IMR-90 (cell line): ENCODE measurements at regions not wholly inside any gene's neighbourhood (a gene's known extent, or its start where the extent isn't known, plus 50 kb on each side); places are given as distances from the start of the nearest gene placed in this dataset.

Experiments
- ATAC-seq: fragments of 200-7000 bp; cut with Tn5 transposase; 2 replicates; pipeline ENCODE4 v1.9.1; 2020; ENCODE audit warnings: low read depth, mild to moderate bottlenecking, moderate library complexity
- BruUV-seq: library from RNA; stranded (reverse); fragments of 400-500 nt; replicated peaks from 2 replicates; lab custom pipeline; 2021; lab: Mats Ljungman, UMichigan
- CTCF ChIA-PET: fragments of 300-600 bp; formaldehyde crosslinking; extraction: SDS; loops from one replicate; lab custom pipeline; 2021; ENCODE audit warnings: antibody characterized with exemption; lab: Yijun Ruan, JAX
- POLR2A ChIA-PET: fragments of 300-600 bp; sonication (Branson Sonifier 250); formaldehyde crosslinking; loops from one replicate; lab custom pipeline; 2022; ENCODE audit warnings: antibody characterized with exemption; ENCODE audit not compliant: unreplicated experiment; lab: Charles Lee
- DNase-seq: peaks from one replicate; pipeline ENCODE4 v3.0.0; 2013
- H2AFZ ChIP-seq: replicated peaks from 2 replicates; pipeline ENCODE3; 2013; ENCODE audit warnings: low read length, mild to moderate bottlenecking; ENCODE audit not compliant: poor library complexity
- H2AK5ac ChIP-seq: 2 replicates; pipeline ENCODE4 v1.6.1; 2013; ENCODE audit warnings: low read depth, low read length, inconsistent platforms
- H2AK9ac ChIP-seq: replicated peaks from 2 replicates; pipeline ENCODE3; 2013; ENCODE audit warnings: mild to moderate bottlenecking, low read depth, low read length, moderate library complexity; ENCODE audit not compliant: poor library complexity
- H2BK120ac ChIP-seq: 2 replicates; pipeline ENCODE4 v1.6.1; 2013; ENCODE audit warnings: low read depth, low read length, inconsistent platforms
- H2BK15ac ChIP-seq: 3 replicates; pipeline ENCODE4 v1.6.1; 2013; ENCODE audit warnings: low read depth, low read length, inconsistent platforms
- H2BK20ac ChIP-seq: 2 replicates; pipeline ENCODE4 v1.6.1; 2013; ENCODE audit warnings: low read depth, mild to moderate bottlenecking, inconsistent platforms, low read length, moderate library complexity
- H2BK5ac ChIP-seq: 2 replicates; pipeline ENCODE4 v1.6.1; 2013; ENCODE audit warnings: mild to moderate bottlenecking, low read depth, low read length, inconsistent platforms; ENCODE audit not compliant: poor library complexity, severe bottlenecking
- H3K14ac ChIP-seq: replicated peaks from 2 replicates; pipeline ENCODE4 v1.6.1; 2013; ENCODE audit warnings: low read depth, low read length, inconsistent platforms
- H3K18ac ChIP-seq: 2 replicates; pipeline ENCODE4 v1.6.1; 2013; ENCODE audit warnings: low read depth, low read length, control low read depth
- H3K23ac ChIP-seq: 2 replicates; pipeline ENCODE4 v1.6.1; 2013; ENCODE audit warnings: low read depth, low read length, inconsistent platforms
- H3K27ac ChIP-seq: 2 replicates; pipeline ENCODE4 v1.5.1; 2013; ENCODE audit warnings: mild to moderate bottlenecking, control low read depth, low read length; ENCODE audit not compliant: insufficient read depth
- H3K27me3 ChIP-seq: 2 replicates; pipeline ENCODE4 v1.6.1; 2013; ENCODE audit warnings: low read length; ENCODE audit not compliant: control insufficient read depth, insufficient read depth
- H3K36me3 ChIP-seq: 2 replicates; pipeline ENCODE4 v1.6.1; 2013; ENCODE audit warnings: low read length, mixed read lengths; ENCODE audit not compliant: control insufficient read depth, insufficient read depth
- H3K4ac ChIP-seq: 2 replicates; pipeline ENCODE4 v1.6.1; 2013; ENCODE audit warnings: low read depth, low read length, inconsistent platforms
- H3K4me1 ChIP-seq: 2 replicates; pipeline ENCODE4 v1.6.1; 2013; ENCODE audit warnings: low read length, mixed read lengths; ENCODE audit not compliant: control insufficient read depth, insufficient read depth
- H3K4me2 ChIP-seq: 2 replicates; pipeline ENCODE4 v1.6.1; 2013; ENCODE audit warnings: low read depth, mild to moderate bottlenecking, control low read depth, low read length, moderate library complexity
- H3K4me3 ChIP-seq: 2 replicates; pipeline ENCODE4 v1.5.1; 2013; ENCODE audit warnings: low read depth, mild to moderate bottlenecking, control low read depth, low read length, moderate library complexity; ENCODE audit not compliant: insufficient read depth
- H3K56ac ChIP-seq: 2 replicates; pipeline ENCODE4 v1.6.1; 2013; ENCODE audit warnings: low read length, inconsistent platforms; ENCODE audit not compliant: insufficient read depth; ENCODE audit errors: extremely low read depth
- H3K79me1 ChIP-seq, 2 experiments: 2 replicates each; pipeline ENCODE4 v1.6.1; 2013; ENCODE audit warnings: low read length in 2 of 2, inconsistent platforms in 1 of 2, low read depth in 1 of 2
- H3K9ac ChIP-seq: 2 replicates; pipeline ENCODE4 v1.6.1; 2013; ENCODE audit warnings: low read depth, low read length, control low read depth
- H3K9me1 ChIP-seq: 2 replicates; pipeline ENCODE4 v1.6.1; 2013; ENCODE audit warnings: low read length, inconsistent platforms; ENCODE audit not compliant: insufficient read depth
- H3K9me3 ChIP-seq: 2 replicates; pipeline ENCODE4 v1.6.1; 2013; ENCODE audit warnings: low read length; ENCODE audit not compliant: control insufficient read depth, insufficient read depth
- H4K20me1 ChIP-seq: 2 replicates; pipeline ENCODE4 v1.6.1; 2013; ENCODE audit warnings: low read length, inconsistent platforms; ENCODE audit not compliant: insufficient read depth
- H4K5ac ChIP-seq: 2 replicates; pipeline ENCODE4 v1.6.1; 2013; ENCODE audit warnings: mild to moderate bottlenecking, low read depth, low read length, control low read depth
- H4K8ac ChIP-seq, 2 experiments: 2 replicates each; pipeline ENCODE4 v1.6.1; 2013; ENCODE audit warnings: low read depth in 2 of 2, low read length in 2 of 2, control low read depth in 1 of 2, inconsistent platforms in 1 of 2
- H4K91ac ChIP-seq: 2 replicates; pipeline ENCODE4 v1.6.1; 2013; ENCODE audit warnings: low read depth, low read length, inconsistent platforms; ENCODE audit not compliant: insufficient read depth
- CEBPB ChIP-seq: IDR thresholded peaks from 2 replicates; pipeline ENCODE4 v1.6.1; 2012; ENCODE audit warnings: low read depth, low read length, improper control_type of control experiment
- CHD1 ChIP-seq: IDR thresholded peaks from 2 replicates; pipeline ENCODE4 v1.6.1; 2012; ENCODE audit warnings: low read depth, low read length, improper control_type of control experiment
- ELK1 ChIP-seq: fragments of 150-350 bp; IDR thresholded peaks from 2 replicates; pipeline ENCODE4 v1.6.1; 2016; ENCODE audit warnings: low read depth, mild to moderate bottlenecking, low read length, moderate library complexity, borderline replicate concordance
- FOS ChIP-seq: fragments of 150-350 bp; IDR thresholded peaks from 2 replicates; pipeline ENCODE4 v1.6.1; 2016; ENCODE audit warnings: low read depth, low read length
- MAFK ChIP-seq: IDR thresholded peaks from 2 replicates; pipeline ENCODE4 v1.6.1; 2012; ENCODE audit warnings: low read depth, low read length, improper control_type of control experiment
- MAZ ChIP-seq: IDR thresholded peaks from 2 replicates; pipeline ENCODE4 v1.6.1; 2012; ENCODE audit warnings: low read depth, mild to moderate bottlenecking, low read length, improper control_type of control experiment, moderate library complexity, borderline replicate concordance
- MXI1 ChIP-seq: IDR thresholded peaks from 2 replicates; pipeline ENCODE4 v1.6.1; 2012; ENCODE audit warnings: low read depth, mild to moderate bottlenecking, low read length, moderate library complexity, borderline replicate concordance
- NFE2L2 ChIP-seq: fragments of 150-350 bp; IDR thresholded peaks from 2 replicates; pipeline ENCODE4 v1.6.1; 2016; ENCODE audit warnings: low read depth, mild to moderate bottlenecking, low read length
- POLR2A ChIP-seq: IDR thresholded peaks from 2 replicates; pipeline ENCODE4 v1.6.1; 2012; ENCODE audit warnings: mild to moderate bottlenecking, low read depth, low read length
- RAD21 ChIP-seq: IDR thresholded peaks from 2 replicates; pipeline ENCODE4 v1.6.1; 2012; ENCODE audit warnings: low read length, improper control_type of control experiment
- RCOR1 ChIP-seq: IDR thresholded peaks from 2 replicates; pipeline ENCODE4 v1.6.1; 2012; ENCODE audit warnings: mild to moderate bottlenecking, low read length, improper control_type of control experiment; ENCODE audit not compliant: insufficient replicate concordance
- RFX5 ChIP-seq: IDR thresholded peaks from 2 replicates; pipeline ENCODE4 v1.8.0; 2012; ENCODE audit warnings: low read depth, mild to moderate bottlenecking, low read length, moderate library complexity
- SMC3 ChIP-seq: fragments of 150-350 bp; IDR thresholded peaks from 2 replicates; pipeline ENCODE4 v1.6.1; 2016; ENCODE audit warnings: low read depth, mild to moderate bottlenecking, antibody characterized with exemption, low read length, moderate library complexity
- USF2 ChIP-seq: fragments of 150-350 bp; IDR thresholded peaks from 2 replicates; pipeline ENCODE4 v1.6.1; 2017; ENCODE audit warnings: mild to moderate bottlenecking, antibody characterized with exemption, low read length, low read depth
- WGBS, 2 experiments: methylation state at CpG; one replicate each; pipeline versions ENCODE4 v1.1.5 to v1.1.7; 2013; ENCODE audit warnings: missing lambda C conversion rate in 2 of 2; ENCODE audit not compliant: insufficient read length in 1 of 2; ENCODE audit errors: extremely low coverage in 2 of 2; 5-methylcytosine and 5-hydroxymethylcytosine counted together
- dilution Hi-C: fragments of 300-500 bp; cut with HindIII; formaldehyde crosslinking; loops from one replicate; pipeline ENCODE4 v1.14.3; 2018; ENCODE audit warnings: low sequenced_read_pairs; ENCODE audit not compliant: unreplicated experiment
- in situ Hi-C: fragments of 300-500 bp; cut with MboI; formaldehyde crosslinking; loops from 3 replicates; pipeline ENCODE4 v1.14.3; 2019; ENCODE audit warnings: low sequenced_read_pairs, inconsistent platforms, mixed read lengths
- intact Hi-C: fragments of 100-400 bp; cut with micrococcal nuclease; formaldehyde crosslinking; loops from 2 replicates; pipeline ENCODE4 v1.10.0; 2022

GRCh38 chr9:99415606-99416005, 193.5 kb downstream of the SEC61B start:
- TF ChIP-seq RAD21 (no peak), RCOR1 (no peak), POLR2A (no peak), NFE2L2 (no peak), MAFK (no peak), MAZ (no peak), CHD1 (no peak), CEBPB (no peak), RFX5 (no peak), FOS (no peak), SMC3 (no peak), USF2 (no peak), ELK1 (no peak), MXI1 (no peak)
- Histone ChIP-seq H3K9ac (no peak overlapping the region), H3K79me1 (no peaks in the 10 kb centered on the region), H2BK15ac (no peak overlapping the region), H2AK9ac (no peak overlapping the region), H2AK5ac (no peak overlapping the region), H2BK5ac (no peak overlapping the region), H3K9me3 (no peaks in the 10 kb centered on the region), H2AFZ (no peak overlapping the region), H3K23ac (no peak overlapping the region), H3K4ac (no peak overlapping the region; the same call in 1 of the 2 replicates), H3K14ac (no peak overlapping the region), H3K9me1 (0 out of 2 replicates have a peak, but pooled peaks cover 3% of the 10 kb centered on the region), H4K5ac (no peak overlapping the region), H3K36me3 (no peaks in the 10 kb centered on the region), H3K4me2 (no peak overlapping the region), H3K27me3 (no peaks in the 10 kb centered on the region), H4K20me1 (no peaks in the 10 kb centered on the region), H3K18ac (no peak overlapping the region), H3K56ac (no peak overlapping the region), H4K91ac (no peak overlapping the region), H3K4me3 (no peak overlapping the region), H4K8ac (no peak overlapping the region), H2BK120ac (no peak overlapping the region), H2BK20ac (no peak overlapping the region), H3K4me1 (peaks cover 6% of the 10 kb centered on the region), H3K27ac (no peak overlapping the region)
- POLR2A ChIA-PET, result no interaction called here
- no CpG with 5 or more reads among the region's 4 CpGs for WGBS, 2 experiments
- intact Hi-C loops (no loop called here), dilution Hi-C loops (no loop called here), in situ Hi-C loops (no loop called here)
- CTCF ChIA-PET, result interaction anchor here (1.0 kb wide), 1 partner anchor 20 kb away, joined by 3 read pairs; no protein-coding TSS in a partner anchor
- ATAC-seq (no peak), DNase-seq (no peak)
- no TSS peak for BruUV-seq
